Suprapubic skin (tissue), 3 donors: ENCODE measurements at regions not wholly inside any gene's neighbourhood (a gene's known extent, or its start where the extent isn't known, plus 50 kb on each side); places are given as distances from the start of the nearest gene placed in this dataset.

Source experiments
- CTCF ChIP-seq, 2 donors: fragments of 200-600 bp in 1 of 2; fragments of 450-650 bp in 1 of 2; sonication (generic) in 1 of 2; IDR thresholded peaks; one replicate each; pipeline ENCODE4 v1.5.1; 2016 to 2019; ENCODE audit warnings: antibody characterized with exemption in 2 of 2, mild to moderate bottlenecking in 1 of 2, moderate library complexity in 1 of 2
- EP300 ChIP-seq: sonication (generic); formaldehyde crosslinking; IDR thresholded peaks from one replicate; pipeline ENCODE4 v1.6.1; 2017; ENCODE audit warnings: antibody characterized with exemption

DNA sequence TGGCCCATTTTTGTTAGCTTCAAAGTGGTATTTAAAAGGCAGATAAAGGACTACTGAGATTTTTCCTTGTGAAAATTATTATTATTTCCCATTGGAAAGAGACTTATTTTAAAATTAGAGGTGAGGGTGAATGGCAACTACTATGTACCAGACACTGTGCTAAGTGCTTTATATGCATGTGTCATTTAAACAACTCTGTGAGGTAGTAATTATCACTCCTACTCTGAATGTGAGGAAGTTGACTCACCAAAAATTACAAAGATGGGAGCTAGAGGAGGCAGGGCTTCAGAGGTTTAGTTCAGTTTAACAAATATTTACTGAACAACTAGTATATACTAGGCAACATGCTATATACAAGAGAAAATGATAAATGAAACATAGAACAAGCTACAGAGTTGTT lies 78.2 kb downstream of the MSL3 start:
- TF ChIP-seq CTCF (IDR thresholded peaks at IDR 0.05): no peak
- TF ChIP-seq EP300: no peak
